ENCODE measurements at regions not wholly inside any gene's neighbourhood (a gene's known extent, or its start where the extent isn't known, plus 50 kb on each side); places are given as distances from the start of the nearest gene placed in this dataset.

DNA sequence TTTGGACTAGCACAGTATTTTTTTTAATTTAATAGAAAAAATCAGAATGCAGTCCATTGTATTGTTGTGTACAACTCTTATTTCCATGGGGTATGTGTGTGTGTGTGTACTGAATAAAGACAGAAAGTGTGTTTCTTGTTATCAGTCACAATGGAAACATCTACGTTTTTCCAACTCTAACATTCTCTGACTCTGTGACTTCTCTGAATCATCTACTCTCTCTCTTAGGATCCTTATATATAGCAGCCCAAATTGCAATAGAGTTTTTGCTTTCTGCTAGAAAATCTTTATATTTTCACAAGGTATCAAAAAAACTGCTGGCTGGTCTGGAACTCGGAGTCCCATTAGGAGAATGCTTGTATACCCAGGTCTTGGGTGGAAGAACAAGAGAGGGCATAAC lies 138.9 kb upstream of the ARID2 start:
- DNase-seq, result no peak

DNA sequence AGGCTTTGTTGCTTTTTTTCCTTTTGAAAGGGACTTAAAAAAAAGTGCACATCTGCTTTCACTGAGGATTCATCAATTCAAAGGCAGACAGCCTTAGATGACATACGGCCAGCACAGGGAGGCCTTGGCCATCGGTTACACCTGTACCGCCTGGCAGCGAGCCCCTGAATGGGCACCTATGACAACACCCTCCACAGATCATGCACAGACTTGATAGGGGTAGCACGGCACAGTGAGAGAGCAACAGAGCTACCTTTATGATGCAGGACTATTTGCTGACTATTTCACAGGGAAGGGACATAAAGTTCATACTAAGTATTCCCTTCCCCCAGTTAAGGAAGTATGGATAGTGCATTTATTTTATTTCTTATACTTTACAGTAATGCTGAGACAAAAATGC lies 137.9 kb upstream of the ARID2 start:
- DNase-seq, result no peak

DNA sequence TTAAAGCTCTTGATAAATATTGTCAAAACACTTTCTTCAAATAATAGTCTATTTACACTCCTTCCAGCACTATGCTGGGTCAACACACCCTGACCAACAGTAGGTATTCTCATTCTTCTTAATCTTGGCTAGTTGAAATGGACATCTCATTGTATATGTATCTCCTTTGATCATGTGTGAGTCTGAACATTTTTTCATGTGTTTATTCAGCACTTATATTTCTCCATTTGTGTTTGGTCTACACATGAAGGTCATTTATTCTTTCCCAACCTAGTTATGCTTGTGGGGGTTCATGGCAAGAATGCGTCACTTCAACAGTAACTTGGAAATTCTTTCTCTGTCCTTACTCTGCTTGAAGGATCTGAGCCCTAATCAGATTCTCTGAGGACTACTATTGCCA lies 133.1 kb upstream of the ARID2 start:
- DNase-seq, result no peak

DNA sequence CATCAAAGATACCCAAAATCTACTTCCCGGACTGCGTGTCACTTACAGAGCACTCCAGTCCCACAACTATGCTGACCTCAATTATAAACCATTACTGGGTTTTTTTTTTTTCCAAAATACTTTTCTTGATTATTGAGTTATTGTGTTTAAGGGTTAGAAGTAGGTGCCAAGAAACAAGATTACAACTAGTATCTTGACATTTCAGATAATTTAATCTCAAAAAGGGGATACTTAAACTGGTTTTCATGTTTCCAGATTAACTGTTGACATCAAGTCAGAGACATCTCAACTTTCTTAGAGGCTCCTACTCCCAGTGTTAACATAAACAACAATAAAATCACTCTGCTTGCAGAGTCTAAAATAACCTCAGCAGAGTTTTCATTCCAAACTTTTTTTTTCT lies 131.2 kb upstream of the ARID2 start:
- no peak for DNase-seq

DNA sequence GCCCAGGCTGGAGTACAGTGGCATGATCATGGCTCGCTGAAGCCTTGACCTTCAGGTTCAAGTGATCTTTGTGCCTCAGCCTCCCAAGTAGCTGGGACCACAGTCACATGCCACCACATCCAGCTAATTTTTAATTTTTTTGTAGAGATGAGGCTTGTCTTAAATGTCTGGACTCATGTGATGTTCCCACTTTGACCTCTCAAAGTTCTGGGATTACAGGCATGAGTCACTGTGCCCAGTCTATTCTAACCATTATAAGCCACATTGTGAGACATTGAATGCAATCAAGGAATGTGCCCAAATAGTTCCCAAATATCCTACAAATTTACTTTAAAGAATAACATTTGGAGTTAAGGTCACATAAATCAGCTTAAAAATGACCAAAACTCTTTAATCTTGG lies 130.7 kb upstream of the ARID2 start:
- DNase-seq, result no peak

DNA sequence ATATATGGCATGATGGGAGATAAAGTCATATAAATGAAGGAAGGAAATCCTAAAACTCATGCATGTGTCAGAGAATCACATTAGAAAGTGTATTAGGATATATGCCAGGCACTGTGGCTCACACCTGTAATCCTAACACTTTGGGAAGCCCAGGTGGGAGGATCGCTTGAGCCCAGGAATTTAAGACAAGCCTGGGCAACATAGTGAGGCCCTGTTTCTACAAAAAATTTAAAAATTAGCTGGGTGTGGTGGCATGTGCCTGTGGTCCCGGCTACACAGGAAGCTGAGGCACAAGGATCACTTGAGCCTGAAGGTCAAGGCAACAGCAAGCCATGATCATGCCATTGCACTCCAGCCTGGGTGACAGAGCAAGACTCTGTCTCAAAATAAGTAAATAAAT lies 130.3 kb upstream of the ARID2 start:
- no peak for DNase-seq

DNA sequence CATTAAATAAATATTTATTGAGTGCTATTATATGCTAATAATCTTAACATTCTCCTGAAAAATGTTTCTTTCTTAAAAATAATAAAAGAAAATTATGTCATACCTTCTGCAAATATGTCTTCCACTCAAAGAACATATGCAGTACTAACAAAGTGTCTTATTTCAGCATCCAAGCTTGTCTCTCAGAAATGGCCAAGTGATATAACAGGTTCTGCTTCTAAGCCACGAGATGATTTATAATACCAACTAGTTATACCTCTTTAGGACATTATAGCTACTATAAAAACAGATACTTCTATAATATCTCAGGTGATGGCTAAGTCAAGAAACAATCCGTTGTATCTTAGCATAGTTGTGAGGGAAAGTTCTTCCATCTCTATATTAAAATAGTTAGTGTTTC lies 128.1 kb upstream of the ARID2 start:
- DNase-seq, result no peak

DNA sequence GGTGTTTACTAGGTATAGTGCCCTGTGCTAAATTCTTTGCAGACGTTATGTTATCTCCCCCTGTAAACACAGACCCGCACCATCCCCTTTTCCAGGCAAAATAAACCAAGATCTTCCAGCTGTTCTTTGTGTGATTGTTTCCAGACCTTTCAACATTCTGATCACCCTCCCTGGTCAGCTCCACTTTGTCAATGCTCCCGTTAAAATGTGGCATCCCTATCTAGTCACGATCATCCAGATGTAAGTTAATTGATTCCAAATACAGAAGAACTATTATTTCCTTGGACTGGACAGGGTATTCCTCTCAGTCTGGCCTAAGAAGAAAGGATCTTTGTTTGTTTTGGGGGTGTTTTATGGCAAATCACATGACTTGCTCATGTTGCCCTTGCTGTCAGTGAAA lies 127.6 kb upstream of the ARID2 start:
- no peak for DNase-seq

DNA sequence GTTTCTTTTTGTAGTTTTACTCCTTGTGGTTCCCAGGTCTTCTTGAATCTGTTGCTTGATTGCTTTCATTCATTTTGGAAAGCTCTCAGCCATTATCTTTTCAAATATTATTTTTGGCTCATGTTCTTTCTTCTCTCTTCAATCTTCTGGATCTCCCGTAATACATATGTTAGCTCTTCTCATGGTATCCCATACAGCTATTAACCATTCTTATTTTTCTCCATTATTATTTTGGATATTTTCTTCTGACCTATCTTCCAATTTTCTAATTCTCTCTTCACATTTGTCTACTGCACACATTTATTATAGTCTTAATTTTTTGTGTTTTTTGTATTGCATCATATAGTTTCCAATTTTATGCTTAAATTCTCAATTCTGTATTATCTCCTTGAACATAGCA lies 123.9 kb upstream of the ARID2 start:
- no peak for DNase-seq

DNA sequence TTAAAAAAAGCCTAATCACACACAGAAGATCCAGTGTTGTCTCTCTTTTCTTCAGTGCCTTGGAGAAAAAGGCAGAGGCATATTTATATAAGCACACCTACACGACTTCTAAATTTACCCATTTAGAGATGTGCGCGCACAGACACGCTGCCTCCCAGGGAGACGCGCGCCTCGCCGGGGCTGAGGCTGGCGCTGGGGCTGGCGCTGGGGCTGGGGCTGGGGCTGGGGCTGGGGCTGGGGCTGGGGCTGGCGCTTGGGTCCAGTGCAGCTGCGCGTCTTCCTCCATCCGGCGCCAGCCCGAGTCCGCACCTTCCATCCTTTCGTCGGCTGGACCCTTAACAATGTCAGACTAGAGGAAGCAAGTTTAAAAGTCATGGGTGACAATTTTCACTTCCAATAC lies 118.4 kb upstream of the ARID2 start:
- DNase-seq, result no peak

DNA sequence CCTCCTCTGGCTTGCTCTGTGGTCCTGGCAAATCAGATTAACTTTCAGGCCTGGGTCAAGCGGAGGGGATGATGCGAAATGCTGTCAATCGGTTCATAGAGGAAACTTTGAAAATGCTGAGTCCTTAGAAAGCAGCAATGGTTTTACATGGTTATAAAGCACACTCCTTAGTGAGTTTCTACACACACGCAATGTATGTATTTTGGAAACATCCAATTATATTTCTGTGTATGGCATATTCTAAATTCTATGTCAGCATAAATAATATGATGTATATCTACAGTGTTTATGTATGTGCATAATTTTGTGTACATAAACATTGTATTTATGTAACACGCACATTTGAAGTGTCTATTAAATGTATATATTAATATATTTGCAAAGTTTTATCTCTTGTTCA lies 118.0 kb upstream of the ARID2 start:
- no peak for DNase-seq

DNA sequence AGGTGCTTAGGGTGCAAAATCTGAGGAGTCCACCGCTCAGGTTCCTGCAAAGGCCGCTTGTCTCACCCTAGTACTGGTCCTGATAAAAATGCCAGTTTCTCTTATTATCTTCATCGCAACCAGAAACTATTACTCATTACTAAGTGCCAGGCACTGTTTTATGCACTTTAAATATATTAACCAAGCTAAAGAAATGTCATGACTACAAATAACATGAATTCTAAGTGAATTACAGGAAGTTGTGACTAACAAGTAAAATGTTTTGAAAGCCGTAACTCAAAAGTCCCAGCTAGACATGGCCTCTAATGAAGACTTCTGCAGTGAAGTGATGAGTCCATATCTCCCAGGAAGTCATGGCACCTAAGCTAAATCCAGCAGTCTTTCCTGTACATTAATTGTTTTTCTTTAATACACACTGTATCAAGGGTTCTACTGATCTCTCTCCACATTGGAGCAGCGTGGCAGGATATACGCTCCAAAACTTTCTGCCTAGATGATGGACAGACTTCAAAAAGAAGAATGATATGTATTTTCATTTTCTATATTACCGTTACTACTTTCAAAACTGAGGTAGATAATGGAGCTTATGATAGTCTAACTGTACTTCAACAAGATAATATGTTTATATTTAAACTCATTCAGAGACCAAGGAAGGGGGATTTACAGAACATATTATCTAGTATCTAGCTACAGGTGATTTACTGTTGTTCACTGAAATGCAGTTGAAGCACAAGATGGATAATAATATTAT lies 117.3 kb upstream of the ARID2 start:
- no peak for DNase-seq

DNA sequence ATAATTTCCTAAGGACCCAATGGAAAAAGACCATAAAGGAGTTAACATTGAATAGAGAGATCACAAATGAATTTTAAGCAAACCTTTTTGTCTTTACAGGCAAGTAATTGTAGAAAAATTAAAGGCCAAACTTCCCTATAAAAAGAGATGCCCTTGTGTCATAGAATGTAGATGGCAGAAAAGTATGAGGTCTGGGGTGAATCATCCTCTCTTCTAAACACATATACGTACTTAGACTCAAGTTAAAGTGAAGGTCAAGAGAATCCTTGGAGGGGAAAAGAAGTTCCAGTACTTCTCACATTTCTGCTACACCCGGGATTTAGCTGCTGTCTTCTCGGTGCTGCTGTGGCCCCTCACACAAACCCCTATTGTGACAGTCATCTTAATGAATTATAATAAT lies 116.2 kb upstream of the ARID2 start:
- DNase-seq, result no peak

DNA sequence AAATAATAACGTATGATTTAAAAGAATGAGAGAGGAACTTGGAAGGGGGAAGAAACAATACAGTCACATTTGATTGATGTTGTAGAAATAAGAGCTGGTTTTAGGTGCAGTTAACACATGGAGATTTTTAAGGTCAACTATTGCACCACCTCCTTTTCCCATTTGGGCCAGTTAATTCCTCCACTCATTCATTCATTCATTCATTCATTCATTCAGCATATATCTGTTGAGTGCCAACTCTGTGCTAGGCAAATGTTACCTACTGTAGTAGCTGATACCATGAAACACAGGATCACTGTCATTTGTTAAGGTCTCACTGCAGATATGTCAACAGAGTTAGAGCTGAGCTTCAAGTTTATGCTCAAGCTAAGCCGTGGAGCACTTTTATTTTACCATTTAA lies 115.7 kb upstream of the ARID2 start:
- no peak for DNase-seq

DNA sequence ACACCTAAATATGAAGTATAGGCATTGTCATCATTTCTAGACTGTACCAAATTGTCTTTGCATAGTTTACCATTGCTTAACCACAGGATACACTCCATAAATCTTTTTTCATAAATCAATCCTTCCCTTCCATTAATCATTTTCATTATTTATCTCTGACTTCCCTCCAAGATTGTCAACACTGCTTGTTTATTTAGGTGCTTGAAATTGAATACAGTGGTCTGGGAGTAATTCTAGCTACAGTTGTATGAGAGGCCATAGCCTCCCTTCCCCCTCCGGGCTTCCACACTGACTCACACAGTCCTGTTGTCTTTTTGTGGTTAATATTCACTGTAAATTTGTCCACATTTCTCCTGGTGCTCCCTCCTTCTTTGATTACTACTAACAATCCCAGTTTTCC lies 114.2 kb upstream of the ARID2 start:
- no peak for DNase-seq

DNA sequence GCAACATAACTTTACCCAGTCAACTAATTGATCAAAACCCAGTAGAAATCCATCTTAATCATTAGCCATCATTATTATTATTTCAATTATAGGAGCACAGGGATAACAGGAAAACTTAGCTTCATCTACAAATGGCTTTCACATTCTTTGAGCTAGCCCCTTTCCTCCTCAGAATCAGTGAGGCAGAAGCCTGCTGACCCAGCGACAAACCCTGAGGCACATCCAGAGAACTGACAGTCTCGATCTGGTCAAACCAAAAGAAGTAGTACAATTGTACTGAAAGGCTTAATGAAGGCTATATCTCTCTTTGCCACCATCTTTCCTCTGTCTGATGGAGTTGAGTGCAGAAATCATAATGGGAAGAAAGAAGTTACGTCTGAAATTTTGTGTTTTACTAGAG lies 109.8 kb upstream of the ARID2 start:
- DNase-seq, result no peak

DNA sequence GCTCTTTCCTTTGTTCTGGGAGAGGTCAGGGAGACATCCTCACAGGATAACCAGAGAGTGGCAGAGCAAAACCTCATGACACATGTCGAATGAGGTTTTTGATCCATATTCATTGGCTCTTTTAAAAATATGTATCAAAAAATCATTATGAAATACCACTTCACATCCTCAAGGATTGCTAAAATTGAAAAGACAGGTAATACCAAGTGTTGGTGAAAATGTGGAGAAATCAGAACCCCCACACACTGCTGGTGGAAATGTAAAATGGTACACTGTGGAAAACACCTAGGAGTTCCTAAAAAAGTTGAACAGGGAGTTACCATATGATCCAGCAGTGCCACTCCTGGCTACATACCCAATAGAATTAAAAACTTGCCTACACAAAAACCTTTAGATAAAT lies 107.8 kb upstream of the ARID2 start:
- DNase-seq, result no peak

DNA sequence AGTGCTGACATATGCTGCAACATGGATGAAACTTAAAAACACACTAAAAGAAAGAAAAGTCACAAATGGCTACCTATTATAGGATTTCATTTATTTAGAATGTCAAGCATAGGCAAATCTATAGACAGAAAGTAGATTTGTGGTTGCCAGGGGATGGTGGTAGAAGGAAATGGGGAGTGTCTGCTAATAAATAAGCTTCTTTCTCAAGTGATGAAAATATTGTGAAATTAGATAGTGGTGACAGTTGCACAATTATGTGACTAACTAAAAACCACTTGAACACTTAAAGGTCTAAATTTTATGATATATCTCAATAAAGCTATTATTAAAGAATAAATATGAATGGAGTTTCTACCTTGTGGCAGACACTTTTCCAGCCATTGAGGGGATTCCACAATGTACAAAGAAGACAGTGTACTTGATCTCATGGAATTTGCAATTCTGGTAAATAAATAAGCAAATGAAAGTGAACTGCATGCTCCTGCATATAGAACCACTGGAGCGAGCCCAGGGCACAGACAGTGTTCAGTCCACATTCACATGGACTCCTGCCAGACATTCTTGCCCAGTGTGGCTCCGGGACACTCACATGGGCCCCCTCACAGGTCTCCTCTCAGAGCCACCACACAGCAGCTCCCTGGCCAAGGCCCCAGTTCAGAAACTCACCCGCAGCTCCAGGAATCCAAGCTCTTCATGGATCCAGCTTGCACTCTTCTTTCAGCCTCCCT lies 107.1 kb upstream of the ARID2 start:
- no peak for DNase-seq

DNA sequence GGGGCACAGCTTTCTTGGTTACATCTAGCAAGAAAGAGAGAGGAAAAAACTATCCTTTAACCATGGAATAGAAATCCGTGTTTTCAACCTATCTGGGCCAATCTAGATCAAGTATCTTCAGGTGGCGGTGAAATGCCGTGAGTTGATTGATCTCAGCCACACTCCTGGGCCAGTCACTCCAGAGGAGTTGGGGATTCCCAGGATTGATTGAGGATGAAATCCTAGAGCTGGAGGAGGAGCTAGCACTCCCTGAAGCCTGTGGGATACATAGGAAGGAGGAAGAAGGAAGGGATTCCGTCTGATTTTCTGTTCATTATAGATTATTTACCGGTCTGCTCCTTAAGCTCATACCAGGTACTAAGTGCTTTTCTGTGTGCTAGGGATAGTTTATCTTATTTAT lies 106.3 kb upstream of the ARID2 start:
- no peak for DNase-seq

DNA sequence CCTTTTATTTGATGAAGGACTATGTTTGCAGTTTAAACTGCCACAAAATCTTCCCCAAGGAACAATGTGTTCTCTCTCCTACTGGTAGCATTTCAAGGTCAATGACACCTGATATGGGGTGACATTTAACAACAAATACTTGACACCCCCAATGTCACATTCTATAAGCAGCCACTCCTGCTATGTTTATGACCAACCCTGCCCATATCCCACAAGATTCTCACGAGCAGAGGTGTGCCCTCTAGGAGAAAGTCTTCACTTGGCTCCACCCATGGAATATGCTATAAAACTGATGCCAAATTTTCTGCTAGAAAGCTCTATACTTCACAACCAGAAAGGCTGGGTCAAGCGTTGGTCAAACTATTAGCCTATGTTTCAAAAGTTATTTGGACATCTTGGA lies 105.6 kb upstream of the ARID2 start:
- no peak for DNase-seq

DNA sequence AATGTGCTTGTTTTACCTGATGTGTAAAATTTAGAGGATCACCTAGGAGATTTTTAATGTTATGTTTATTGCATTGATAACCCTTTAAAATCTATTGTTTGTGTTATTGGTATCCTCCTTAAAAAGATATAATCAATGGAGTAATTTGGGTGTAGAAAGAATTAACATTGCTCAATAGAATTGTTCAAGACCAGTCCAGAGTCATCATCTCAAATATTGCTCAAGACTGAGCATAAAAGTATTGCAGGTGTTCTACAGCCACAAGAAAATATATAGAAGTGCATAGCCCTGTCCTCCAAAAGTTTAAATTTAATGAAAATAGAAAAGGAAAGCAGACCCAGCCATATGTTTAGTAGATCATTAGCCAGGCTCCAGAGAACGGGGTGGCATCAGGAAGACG lies 102.5 kb upstream of the ARID2 start:
- DNase-seq, result no peak

DNA sequence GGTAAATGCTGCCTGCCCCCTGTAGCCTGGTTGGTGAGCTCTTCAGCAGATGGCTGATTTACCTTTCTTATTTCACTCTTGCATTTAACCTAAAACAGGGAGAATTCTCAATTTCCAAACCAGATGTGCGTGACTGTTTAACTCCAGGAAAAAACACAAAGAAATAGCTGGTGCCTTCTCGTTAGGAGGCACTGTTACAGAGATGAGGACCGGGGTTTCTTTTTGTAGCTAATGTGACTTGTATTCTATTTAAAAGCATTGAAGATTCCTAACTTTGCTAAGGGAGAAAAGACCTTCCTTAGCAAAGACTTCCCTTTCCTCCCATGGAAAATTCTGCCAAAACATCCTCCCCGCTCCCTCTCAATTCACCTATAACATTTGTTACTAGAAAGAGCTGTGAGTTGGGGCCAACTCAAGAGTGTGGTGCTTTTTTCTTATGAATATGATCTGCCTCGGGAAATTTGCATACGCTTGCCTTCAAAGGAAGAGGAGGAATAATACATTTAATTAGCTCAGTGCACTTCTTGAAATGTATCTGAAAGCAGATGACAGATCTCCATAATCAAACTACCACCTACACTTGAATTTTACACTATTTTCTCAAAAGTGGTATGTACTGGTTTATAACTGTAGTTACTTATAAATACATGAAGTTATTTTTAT lies 102.0 kb upstream of the ARID2 start:
- DNase-seq, result no peak

DNA sequence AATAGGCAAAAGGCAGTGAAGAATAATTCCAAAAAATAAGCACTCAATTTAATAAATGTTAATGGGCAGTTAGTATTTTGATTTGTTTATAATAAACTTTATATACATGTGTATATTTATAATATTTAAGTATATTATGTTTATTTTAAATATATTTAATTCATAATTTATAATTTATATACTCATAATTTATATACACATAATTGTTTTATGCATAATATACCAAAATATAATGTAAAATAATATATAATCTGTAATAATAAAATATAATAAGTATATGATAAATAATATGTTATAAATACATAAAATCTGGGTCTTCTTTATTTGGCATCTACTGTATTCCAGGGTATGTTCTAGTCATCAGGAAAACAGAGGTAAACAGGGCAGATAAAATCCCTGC lies 100.2 kb upstream of the ARID2 start:
- DNase-seq, result no peak

DNA sequence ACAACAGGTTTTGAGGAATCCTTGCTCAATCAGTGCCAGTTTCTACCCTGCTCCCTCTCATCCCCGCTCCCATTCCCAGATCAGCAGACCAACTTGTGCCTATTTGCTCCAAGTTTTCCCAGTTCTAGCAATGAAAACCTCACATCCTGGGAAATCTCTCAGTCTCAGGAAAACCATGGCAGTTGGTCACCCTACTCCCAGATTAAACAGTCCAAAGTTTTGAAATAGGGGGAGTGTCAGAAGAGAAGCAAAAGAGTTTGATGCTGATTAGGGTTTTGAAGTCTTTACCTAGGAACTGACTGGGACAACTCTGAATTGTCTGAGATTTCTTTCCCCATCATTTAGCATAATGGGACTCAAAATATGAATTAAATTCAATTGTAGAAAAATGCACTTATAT lies 95.8 kb upstream of the ARID2 start:
- DNase-seq, result no peak
